ENCODE measurements at regions not wholly inside any gene's neighbourhood (a gene's known extent, or its start where the extent isn't known, plus 50 kb on each side); places are given as distances from the start of the nearest gene placed in this dataset.

DNA sequence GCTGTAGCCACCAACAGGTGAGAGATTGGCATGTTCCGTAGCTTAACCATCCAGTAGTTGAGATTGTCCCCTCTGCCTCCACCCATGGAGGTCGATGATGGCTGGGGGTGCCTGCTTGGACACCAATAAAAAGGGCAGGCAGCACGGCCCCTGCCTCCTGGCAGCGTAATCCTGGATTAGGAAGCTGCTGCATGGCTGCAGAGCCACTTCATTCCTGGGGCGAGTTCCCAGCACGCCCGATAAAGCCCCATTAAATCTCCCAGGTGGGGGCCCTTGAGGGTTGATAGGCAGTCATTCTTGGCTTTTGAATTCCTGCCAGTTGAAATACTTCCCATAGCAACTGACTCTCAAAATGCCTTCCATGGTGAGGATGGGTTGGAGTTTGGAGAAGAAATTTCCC is 67.8 kb downstream of the PLXNA1 start:
- Histone ChIP-seq H3K9ac (ENCODE audit: low read depth, low read length) (no peak overlapping the region), H3K4me3 (ENCODE audit: low read length) (no peak overlapping the region), H3K36me3 (ENCODE audit: insufficient read depth, low read length) (no peaks in the 10 kb centered on the region), H3K4me2 (ENCODE audit: low read length) (no peak overlapping the region), H3K27me3 (ENCODE audit: control insufficient read depth, insufficient read depth, low read length) (peaks cover 33% of the 10 kb centered on the region), H3K4me1 (ENCODE audit: control insufficient read depth, insufficient read depth, low read length) (no peaks in the 10 kb centered on the region), H3K9me3 (replicated peaks; ENCODE audit: low read length) (no peaks in the 10 kb centered on the region)

DNA sequence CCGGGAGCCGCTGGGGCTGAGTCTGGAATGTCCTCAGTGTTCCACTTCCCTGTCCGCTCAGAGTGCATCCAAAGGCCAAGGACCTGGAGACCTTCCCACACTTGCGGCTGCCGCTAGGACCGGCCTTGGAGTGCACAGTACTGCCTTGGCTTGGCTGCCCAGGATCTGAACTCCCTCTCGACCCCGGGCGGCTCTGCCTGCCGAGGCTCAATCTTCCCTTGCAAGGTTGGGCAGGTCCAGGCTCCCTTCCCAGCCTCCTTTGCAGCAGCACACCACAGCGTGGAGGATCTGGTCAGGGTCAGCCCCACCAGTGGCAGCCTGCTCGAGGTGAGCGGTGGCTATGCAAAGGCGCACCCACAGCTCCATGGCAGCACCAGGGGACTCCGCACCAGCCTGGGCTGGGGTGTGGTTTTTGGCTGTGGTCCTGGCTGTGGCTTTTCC is 69.2 kb downstream of the PLXNA1 start:
- H3K9ac ChIP-seq (ENCODE audit: low read depth, low read length) = no peak overlapping the region
- no peak overlapping the region for H3K4me3 ChIP-seq (ENCODE audit: low read length)
- H3K27me3 ChIP-seq (ENCODE audit: control insufficient read depth, insufficient read depth, low read length) = peaks cover 30% of the 10 kb centered on the region
- H3K4me1 ChIP-seq (ENCODE audit: control insufficient read depth, insufficient read depth, low read length) = no peaks in the 10 kb centered on the region
- no peaks in the 10 kb centered on the region for H3K36me3 ChIP-seq (ENCODE audit: insufficient read depth, low read length)
- peaks cover 6% of the 10 kb centered on the region for H3K9me3 ChIP-seq (replicated peaks; ENCODE audit: low read length)
- no peak overlapping the region for H3K4me2 ChIP-seq (ENCODE audit: low read length)

DNA sequence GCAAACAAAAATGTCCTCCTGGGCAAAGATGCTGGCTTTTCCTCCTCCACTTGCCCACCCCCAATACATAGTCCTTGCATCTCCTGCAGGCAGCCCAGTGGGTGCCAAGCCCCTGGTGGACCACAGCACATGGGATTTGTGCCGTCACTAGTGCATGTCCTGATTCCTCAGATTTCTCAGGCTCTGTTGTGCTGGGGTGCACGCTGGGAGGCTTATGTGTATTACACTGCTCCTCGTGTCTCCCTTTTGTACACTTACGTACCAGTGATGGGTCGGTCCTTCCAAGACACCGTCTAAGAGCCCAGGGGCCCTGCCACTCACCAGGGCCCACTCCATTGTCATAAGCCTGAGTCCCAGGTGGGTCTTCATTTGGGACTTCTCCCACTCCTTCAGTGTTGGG is 70.1 kb downstream of the PLXNA1 start:
- peaks cover 6% of the 10 kb centered on the region for H3K9me3 ChIP-seq (replicated peaks; ENCODE audit: low read length)
- H3K4me3 ChIP-seq (ENCODE audit: low read length) = no peak overlapping the region
- no peak overlapping the region for H3K4me2 ChIP-seq (ENCODE audit: low read length)
- H3K36me3 ChIP-seq (ENCODE audit: insufficient read depth, low read length) = no peaks in the 10 kb centered on the region
- H3K9ac ChIP-seq (ENCODE audit: low read depth, low read length) = no peak overlapping the region
- H3K4me1 ChIP-seq (ENCODE audit: control insufficient read depth, insufficient read depth, low read length) = no peaks in the 10 kb centered on the region
- H3K27me3 ChIP-seq (ENCODE audit: control insufficient read depth, insufficient read depth, low read length) = peaks cover 30% of the 10 kb centered on the region

DNA sequence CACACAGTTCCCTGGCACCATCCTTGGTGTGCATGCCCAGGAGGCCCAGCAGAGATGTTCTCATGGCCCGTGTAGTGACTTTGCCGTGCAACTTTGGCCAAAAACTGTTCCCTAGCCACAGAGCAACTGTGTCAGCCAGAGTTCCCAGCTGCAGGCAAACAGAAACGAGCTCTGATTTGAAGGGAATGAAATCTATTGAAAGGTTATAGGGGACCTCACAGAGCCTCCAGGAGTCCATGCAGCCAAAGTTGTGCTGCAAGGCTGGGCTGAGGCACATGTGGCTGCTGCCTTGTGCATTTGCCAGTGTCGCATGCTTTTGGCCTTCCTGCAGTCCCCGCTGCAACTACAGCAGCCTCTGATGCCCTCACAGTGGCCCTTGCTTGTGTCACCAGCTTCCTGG is 70.5 kb downstream of the PLXNA1 start:
- Histone ChIP-seq H3K9ac (ENCODE audit: low read depth, low read length) (no peak overlapping the region), H3K27me3 (ENCODE audit: control insufficient read depth, insufficient read depth, low read length) (peaks cover 31% of the 10 kb centered on the region), H3K36me3 (ENCODE audit: insufficient read depth, low read length) (no peaks in the 10 kb centered on the region), H3K4me2 (ENCODE audit: low read length) (no peak overlapping the region), H3K9me3 (replicated peaks; ENCODE audit: low read length) (peaks cover 6% of the 10 kb centered on the region), H3K4me3 (ENCODE audit: low read length) (no peak overlapping the region), H3K4me1 (ENCODE audit: control insufficient read depth, insufficient read depth, low read length) (no peaks in the 10 kb centered on the region)

DNA sequence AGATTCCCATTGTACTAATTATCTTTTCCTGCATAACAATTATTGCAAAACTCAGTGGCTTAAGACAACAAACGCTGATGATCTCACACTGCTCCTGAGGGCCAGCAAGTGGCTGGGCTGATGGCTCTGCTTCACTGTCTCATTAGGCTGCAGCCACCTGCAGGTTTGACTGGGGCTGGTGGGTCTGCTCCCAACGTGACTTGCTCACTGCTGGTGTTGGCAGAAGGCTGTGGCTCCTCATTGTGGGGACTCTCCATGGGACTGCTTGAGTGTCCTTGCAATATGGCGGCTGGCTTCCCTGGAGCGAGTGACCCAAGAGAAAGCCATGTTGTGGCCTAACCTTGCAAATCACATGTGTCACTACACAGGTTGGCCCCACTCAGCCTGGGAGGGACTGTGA is 71.1 kb downstream of the PLXNA1 start:
- peaks cover 6% of the 10 kb centered on the region for H3K9me3 ChIP-seq (replicated peaks; ENCODE audit: low read length)
- H3K36me3 ChIP-seq (ENCODE audit: insufficient read depth, low read length) = no peaks in the 10 kb centered on the region
- peaks cover 32% of the 10 kb centered on the region for H3K27me3 ChIP-seq (ENCODE audit: control insufficient read depth, insufficient read depth, low read length)
- no peak overlapping the region for H3K9ac ChIP-seq (ENCODE audit: low read depth, low read length)
- no peak overlapping the region for H3K4me2 ChIP-seq (ENCODE audit: low read length)
- no peak overlapping the region for H3K4me3 ChIP-seq (ENCODE audit: low read length)
- no peaks in the 10 kb centered on the region for H3K4me1 ChIP-seq (ENCODE audit: control insufficient read depth, insufficient read depth, low read length)

DNA sequence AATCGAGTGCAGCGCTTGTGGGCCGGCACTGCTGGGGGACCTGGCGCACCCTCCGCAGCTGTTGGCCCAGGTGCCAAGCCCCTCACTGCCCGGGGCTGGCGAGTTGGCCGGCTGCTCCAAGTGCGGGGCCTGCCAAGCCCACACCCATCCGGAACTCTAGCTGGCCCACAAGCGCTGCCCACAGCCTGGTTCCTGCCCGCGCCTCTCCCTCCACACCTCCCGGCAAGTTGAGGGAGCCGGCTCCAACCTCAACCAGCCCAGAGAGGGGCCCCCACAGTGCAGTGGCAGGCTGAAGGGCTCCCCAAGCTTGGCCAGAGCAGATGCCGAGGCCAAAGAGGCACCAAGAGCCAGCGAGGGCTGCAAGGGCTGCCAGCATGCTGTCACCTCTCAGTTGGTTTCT is 73.4 kb downstream of the PLXNA1 start:
- Histone ChIP-seq H3K27me3 (ENCODE audit: control insufficient read depth, insufficient read depth, low read length) (peaks cover 35% of the 10 kb centered on the region), H3K4me3 (ENCODE audit: low read length) (no peak overlapping the region), H3K4me1 (ENCODE audit: control insufficient read depth, insufficient read depth, low read length) (no peaks in the 10 kb centered on the region), H3K9ac (ENCODE audit: low read depth, low read length) (no peak overlapping the region), H3K9me3 (replicated peaks; ENCODE audit: low read length) (peaks cover 6% of the 10 kb centered on the region), H3K4me2 (ENCODE audit: low read length) (no peak overlapping the region), H3K36me3 (ENCODE audit: insufficient read depth, low read length) (no peaks in the 10 kb centered on the region)

DNA sequence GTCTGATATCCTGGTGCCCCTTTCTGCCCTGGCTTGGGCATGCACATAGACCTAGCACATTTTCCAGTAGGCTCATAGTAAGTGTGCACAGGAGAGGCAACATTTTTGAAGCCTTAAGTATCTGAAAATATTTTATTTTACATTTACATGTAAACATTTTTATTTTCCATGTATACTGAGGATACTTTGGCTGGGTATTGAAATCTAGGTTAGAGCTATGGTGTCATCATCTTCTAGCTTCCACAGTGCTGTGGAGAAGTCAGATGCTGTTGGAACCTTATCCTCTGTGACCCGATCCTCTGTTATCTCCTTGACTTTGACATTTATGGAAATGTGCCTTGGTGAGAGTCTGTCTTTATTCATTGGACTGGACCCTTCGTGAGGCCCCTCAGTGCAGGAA is 74.1 kb downstream of the PLXNA1 start:
- Histone ChIP-seq H3K4me2 (ENCODE audit: low read length) (no peak overlapping the region), H3K4me3 (ENCODE audit: low read length) (no peak overlapping the region), H3K9me3 (replicated peaks; ENCODE audit: low read length) (peaks cover 6% of the 10 kb centered on the region), H3K27me3 (ENCODE audit: control insufficient read depth, insufficient read depth, low read length) (peaks cover 29% of the 10 kb centered on the region), H3K36me3 (ENCODE audit: insufficient read depth, low read length) (no peaks in the 10 kb centered on the region), H3K9ac (ENCODE audit: low read depth, low read length) (no peak overlapping the region), H3K4me1 (ENCODE audit: control insufficient read depth, insufficient read depth, low read length) (no peaks in the 10 kb centered on the region)

DNA sequence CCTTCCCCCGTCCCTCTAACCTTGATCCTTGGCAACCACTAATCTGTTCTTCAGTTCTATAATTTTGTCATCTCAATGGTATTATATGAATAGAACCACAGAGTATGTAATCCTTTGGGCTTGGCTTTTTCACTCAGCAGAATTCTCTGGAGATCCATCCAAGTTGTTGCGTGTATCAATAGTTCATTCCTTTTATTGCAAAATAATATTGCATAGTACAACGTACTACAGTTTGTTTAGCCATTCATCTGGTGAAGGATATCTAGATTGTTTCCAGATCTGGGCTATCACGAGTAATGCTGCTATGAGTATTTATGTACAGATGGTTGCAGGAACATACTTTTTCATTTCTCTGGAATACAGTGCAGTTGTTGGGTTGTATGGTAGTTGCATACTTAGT is 76.2 kb downstream of the PLXNA1 start:
- Histone ChIP-seq H3K4me1 (ENCODE audit: control insufficient read depth, insufficient read depth, low read length) (no peaks in the 10 kb centered on the region), H3K9ac (ENCODE audit: low read depth, low read length) (no peak overlapping the region), H3K27me3 (ENCODE audit: control insufficient read depth, insufficient read depth, low read length) (peaks cover 20% of the 10 kb centered on the region), H3K36me3 (ENCODE audit: insufficient read depth, low read length) (no peaks in the 10 kb centered on the region), H3K9me3 (replicated peaks; ENCODE audit: low read length) (peaks cover 6% of the 10 kb centered on the region), H3K4me2 (ENCODE audit: low read length) (no peak overlapping the region), H3K4me3 (ENCODE audit: low read length) (no peak overlapping the region)

DNA sequence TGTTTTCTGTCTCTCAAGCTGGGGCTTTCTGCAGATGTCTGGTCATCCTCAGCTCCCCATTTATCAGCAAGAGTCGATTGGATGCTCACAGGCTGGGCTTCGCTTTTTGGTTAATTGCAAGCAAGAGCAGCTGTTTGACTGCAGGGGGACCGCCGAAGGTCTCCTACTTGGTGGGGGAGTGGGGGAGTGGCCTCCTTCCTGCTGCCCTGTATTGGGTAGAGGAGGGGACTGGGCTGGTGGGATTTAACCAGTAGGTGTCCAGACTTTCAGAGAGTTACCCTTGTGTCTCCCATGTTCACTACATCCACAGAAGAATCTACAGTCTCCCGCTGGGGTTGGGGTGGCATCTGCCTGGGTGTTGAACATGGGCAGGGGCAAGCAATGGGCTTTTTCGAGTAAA is 78.7 kb downstream of the PLXNA1 start:
- Histone ChIP-seq H3K27me3 (ENCODE audit: control insufficient read depth, insufficient read depth, low read length) (peaks cover 27% of the 10 kb centered on the region), H3K36me3 (ENCODE audit: insufficient read depth, low read length) (no peaks in the 10 kb centered on the region), H3K9ac (ENCODE audit: low read depth, low read length) (no peak overlapping the region), H3K9me3 (replicated peaks; ENCODE audit: low read length) (peaks cover 2% of the 10 kb centered on the region), H3K4me2 (ENCODE audit: low read length) (no peak overlapping the region), H3K4me3 (ENCODE audit: low read length) (no peak overlapping the region), H3K4me1 (ENCODE audit: control insufficient read depth, insufficient read depth, low read length) (no peaks in the 10 kb centered on the region)

DNA sequence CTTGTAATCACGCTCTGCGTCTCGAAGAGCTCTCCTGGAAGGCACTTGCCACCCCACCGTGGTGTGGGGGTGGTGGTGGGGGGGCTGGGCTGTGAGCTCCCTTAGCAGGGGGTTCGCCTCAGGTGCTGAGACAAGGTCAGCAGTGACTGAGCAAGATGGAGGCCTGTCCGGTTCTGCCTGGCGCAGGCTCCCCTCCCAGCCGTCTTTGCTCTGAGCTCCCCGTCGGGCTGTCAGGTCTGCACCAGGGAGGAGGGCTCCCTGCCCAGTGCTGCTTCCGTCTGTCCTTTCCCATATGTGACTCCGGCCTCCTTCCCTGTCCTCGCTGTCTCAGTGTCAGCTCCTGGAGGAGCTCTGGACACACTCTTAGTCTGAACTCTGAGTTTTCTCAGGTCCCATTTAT is 80.0 kb downstream of the PLXNA1 start:
- Histone ChIP-seq H3K4me3 (ENCODE audit: low read length) (no peak overlapping the region), H3K4me2 (ENCODE audit: low read length) (no peak overlapping the region), H3K9me3 (replicated peaks; ENCODE audit: low read length) (no peaks in the 10 kb centered on the region), H3K27me3 (ENCODE audit: control insufficient read depth, insufficient read depth, low read length) (peaks cover 33% of the 10 kb centered on the region), H3K4me1 (ENCODE audit: control insufficient read depth, insufficient read depth, low read length) (no peaks in the 10 kb centered on the region), H3K36me3 (ENCODE audit: insufficient read depth, low read length) (no peaks in the 10 kb centered on the region), H3K9ac (ENCODE audit: low read depth, low read length) (no peak overlapping the region)

DNA sequence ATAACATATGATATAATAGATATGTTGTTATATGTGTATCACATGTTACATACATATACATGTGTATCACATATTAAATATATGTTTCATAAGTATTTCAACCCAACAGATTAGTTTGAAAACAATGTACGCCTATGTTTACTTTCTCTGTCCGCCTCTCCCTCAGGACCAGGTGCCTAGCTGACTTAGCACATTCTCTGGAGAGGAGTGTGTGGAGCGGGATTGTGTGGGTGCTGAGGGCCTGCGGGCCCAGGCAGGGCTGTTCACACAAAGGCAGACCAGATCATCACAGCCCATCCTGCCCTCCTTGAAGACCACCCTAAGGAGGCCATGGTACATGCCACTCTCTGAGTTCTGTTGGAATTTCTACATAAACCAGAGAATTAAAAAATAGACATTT is 81.0 kb downstream of the PLXNA1 start:
- Histone ChIP-seq H3K4me1 (ENCODE audit: control insufficient read depth, insufficient read depth, low read length) (no peaks in the 10 kb centered on the region), H3K36me3 (ENCODE audit: insufficient read depth, low read length) (no peaks in the 10 kb centered on the region), H3K9ac (ENCODE audit: low read depth, low read length) (no peak overlapping the region), H3K4me2 (ENCODE audit: low read length) (no peak overlapping the region), H3K4me3 (ENCODE audit: low read length) (no peak overlapping the region), H3K27me3 (ENCODE audit: control insufficient read depth, insufficient read depth, low read length) (peaks cover 30% of the 10 kb centered on the region), H3K9me3 (replicated peaks; ENCODE audit: low read length) (no peaks in the 10 kb centered on the region)

DNA sequence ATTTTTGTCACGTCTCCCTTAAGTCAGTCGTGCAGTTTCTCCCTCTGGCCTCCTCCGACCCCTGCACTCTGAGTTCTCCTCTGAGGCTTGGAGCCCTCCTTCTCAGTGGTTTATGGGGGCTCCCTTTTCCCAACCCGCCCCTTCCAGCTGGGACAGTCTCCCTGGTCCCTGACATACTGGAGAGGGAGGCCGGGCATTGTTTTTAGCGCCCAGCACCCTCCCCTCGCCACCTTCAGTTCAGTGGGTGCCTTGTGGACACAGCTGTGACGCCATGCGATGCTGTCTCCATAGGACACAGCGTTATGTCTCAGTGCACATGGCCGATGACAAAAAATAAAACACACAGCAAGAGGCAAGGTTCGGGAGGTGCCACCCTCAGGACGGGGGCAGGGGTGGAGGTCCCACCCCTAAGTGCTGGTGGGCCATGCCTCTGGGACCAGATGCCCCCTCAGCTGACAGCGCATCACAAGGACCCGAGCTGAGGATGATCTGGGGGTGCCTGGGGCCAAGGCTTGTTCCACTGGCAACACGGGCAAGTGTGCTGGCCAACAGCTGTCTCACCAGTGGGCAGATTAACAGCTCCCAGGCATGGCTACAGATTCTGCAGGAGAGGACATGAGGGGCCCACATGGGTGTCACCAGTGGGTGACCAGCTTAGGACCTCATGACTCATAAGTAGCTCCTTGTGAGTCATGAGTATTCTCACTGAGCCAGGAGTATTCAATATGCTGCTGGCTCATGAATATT is 81.6 kb downstream of the PLXNA1 start:
- Histone ChIP-seq H3K4me2 (ENCODE audit: low read length) (no peak overlapping the region), H3K36me3 (ENCODE audit: insufficient read depth, low read length) (no peaks in the 10 kb centered on the region), H3K27me3 (ENCODE audit: control insufficient read depth, insufficient read depth, low read length) (peaks cover 34% of the 10 kb centered on the region), H3K4me1 (ENCODE audit: control insufficient read depth, insufficient read depth, low read length) (no peaks in the 10 kb centered on the region), H3K9me3 (replicated peaks; ENCODE audit: low read length) (no peaks in the 10 kb centered on the region), H3K4me3 (ENCODE audit: low read length) (no peak overlapping the region), H3K9ac (ENCODE audit: low read depth, low read length) (no peak overlapping the region)

Measured in skeletal muscle satellite cell (primary cell).